ENCODE measurements at regions not wholly inside any gene's neighbourhood (a gene's known extent, or its start where the extent isn't known, plus 50 kb on each side); places are given as distances from the start of the nearest gene placed in this dataset.

DNA sequence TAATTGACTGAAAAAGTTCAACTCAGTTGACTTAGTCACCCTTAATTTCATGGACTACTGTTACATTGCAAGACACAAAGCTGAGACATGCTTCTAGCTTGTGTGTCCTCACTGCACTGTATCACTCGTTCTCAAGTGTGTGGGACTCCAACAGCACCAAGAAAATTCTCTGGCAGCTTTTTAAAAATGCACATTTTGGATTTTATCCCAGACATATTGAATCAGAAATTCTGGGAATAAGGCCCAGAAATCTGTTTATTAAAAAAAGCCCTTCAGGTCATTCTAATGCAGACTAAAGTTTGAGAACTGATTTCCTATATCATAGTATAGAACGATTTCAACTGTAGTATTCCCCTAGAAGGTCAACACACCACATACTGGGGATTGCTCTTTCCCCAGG lies 1485.3 kb downstream of the PCDH9 start:
- peaks cover 3% of the 10 kb centered on the region for H3K9me3 Mint-ChIP-seq (ENCODE audit: low read depth)
- no peaks in the 10 kb centered on the region for H3K27me3 Mint-ChIP-seq (ENCODE audit: low read depth)
- H3K4me1 Mint-ChIP-seq (ENCODE audit: low read depth), result peaks cover 7% of the 10 kb centered on the region
- peak overlapping the region; percentile 45 for H3K27ac Mint-ChIP-seq (ENCODE audit: unreplicated experiment)
- DNase-seq (ENCODE audit: low spot score), result no peak
- H3K4me3 Mint-ChIP-seq (ENCODE audit: unreplicated experiment), result no peak overlapping the region
- H3K36me3 Mint-ChIP-seq (ENCODE audit: low read depth), result no peaks in the 10 kb centered on the region
- TF ChIP-seq, protein P1, sequence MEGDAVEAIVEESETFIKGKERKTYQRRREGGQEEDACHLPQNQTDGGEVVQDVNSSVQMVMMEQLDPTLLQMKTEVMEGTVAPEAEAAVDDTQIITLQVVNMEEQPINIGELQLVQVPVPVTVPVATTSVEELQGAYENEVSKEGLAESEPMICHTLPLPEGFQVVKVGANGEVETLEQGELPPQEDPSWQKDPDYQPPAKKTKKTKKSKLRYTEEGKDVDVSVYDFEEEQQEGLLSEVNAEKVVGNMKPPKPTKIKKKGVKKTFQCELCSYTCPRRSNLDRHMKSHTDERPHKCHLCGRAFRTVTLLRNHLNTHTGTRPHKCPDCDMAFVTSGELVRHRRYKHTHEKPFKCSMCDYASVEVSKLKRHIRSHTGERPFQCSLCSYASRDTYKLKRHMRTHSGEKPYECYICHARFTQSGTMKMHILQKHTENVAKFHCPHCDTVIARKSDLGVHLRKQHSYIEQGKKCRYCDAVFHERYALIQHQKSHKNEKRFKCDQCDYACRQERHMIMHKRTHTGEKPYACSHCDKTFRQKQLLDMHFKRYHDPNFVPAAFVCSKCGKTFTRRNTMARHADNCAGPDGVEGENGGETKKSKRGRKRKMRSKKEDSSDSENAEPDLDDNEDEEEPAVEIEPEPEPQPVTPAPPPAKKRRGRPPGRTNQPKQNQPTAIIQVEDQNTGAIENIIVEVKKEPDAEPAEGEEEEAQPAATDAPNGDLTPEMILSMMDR (IDR thresholded peaks at IDR 0.05), result no peak

DNA sequence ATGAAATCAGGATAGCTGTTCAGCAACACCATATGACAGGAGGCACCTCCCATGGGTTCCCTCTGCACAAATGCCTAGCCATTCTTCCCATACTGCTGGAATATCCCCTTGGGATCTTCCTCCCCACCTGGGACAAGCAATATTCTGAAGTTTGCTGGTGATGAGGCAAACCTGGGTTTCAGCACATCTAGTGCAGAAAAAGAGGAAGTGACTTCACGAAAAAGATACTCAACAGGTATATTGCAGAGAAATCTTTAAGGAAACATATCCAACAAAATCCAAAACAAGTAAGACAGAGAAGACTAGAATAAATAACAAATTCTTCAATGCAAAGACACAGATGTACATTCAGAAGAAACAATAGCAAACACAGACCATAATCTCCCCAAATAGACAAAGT lies 1497.0 kb downstream of the PCDH9 start:
- H3K4me1 Mint-ChIP-seq (ENCODE audit: low read depth), result no peaks in the 10 kb centered on the region
- no peak overlapping the region for H3K4me3 Mint-ChIP-seq (ENCODE audit: unreplicated experiment)
- H3K27me3 Mint-ChIP-seq (ENCODE audit: low read depth), result no peaks in the 10 kb centered on the region
- H3K27ac Mint-ChIP-seq (ENCODE audit: unreplicated experiment), result no peak overlapping the region
- TF ChIP-seq, protein P1 (IDR thresholded peaks at IDR 0.05), result no peak
- H3K36me3 Mint-ChIP-seq (ENCODE audit: low read depth), result peaks cover 2% of the 10 kb centered on the region
- DNase-seq (ENCODE audit: low spot score), result no peak
- peaks cover 32% of the 10 kb centered on the region for H3K9me3 Mint-ChIP-seq (ENCODE audit: low read depth)

DNA sequence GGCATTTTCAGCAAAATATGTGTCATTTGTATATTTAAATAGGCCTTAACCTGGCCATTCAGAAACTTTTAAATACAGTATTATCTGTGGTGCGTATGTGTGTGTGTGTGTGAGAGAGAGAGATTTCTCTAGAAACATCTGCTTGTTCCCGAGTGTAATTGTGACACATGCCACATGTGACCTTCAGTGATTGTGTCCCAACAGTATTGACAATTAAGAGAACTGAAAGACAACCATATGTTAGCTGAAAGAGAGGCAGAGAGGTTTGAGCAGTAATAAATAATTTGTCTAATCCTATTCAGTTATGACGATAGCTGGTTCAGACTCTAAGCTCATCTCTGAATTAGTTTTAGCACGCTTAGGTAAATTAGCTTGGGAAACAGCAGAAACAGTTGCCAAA lies 1503.1 kb downstream of the PCDH9 start:
- Mint-ChIP-seq H3K36me3 (ENCODE audit: low read depth) (no peaks in the 10 kb centered on the region), H3K4me1 (ENCODE audit: low read depth) (peaks cover 15% of the 10 kb centered on the region)
- TF ChIP-seq, protein P1 (IDR thresholded peaks at IDR 0.05), result no peak

DNA sequence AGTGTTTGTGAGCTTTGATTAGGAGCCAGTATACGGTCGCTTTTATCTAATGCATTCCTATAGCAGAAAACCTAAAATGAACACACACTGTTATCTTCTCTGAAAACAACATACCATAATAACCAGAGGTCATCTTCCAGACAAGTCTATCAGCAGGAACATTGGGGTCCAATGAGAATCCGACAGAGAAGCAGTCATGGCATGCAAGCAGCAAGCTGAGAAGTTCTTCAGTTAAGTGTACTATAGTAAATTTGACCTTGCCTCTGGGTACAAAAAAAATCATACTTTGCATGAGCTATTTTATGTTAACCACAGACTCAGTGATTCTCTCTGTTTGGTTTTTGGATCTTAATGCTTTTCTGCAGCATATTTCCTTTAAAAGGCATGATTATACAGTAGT lies 1505.1 kb downstream of the PCDH9 start:
- Mint-ChIP-seq H3K9me3 (ENCODE audit: low read depth) (peaks cover 2% of the 10 kb centered on the region), H3K4me3 (ENCODE audit: unreplicated experiment) (no peak overlapping the region), H3K36me3 (ENCODE audit: low read depth) (no peaks in the 10 kb centered on the region), H3K27ac (ENCODE audit: unreplicated experiment) (peak overlapping the region; percentile 52), H3K27me3 (ENCODE audit: low read depth) (no peaks in the 10 kb centered on the region), H3K4me1 (ENCODE audit: low read depth) (peaks cover 15% of the 10 kb centered on the region)
- TF ChIP-seq, protein P1 (IDR thresholded peaks at IDR 0.05), result no peak
- no peak for DNase-seq (ENCODE audit: low spot score)

More for the DNA sequence above, 1503.1 kb downstream of the PCDH9 start:
- no peaks in the 10 kb centered on the region for H3K27me3 Mint-ChIP-seq (ENCODE audit: low read depth)
- no peak for DNase-seq (ENCODE audit: low spot score)
- no peak overlapping the region for H3K4me3 Mint-ChIP-seq (ENCODE audit: unreplicated experiment)
- H3K9me3 Mint-ChIP-seq (ENCODE audit: low read depth), result no peaks in the 10 kb centered on the region
- H3K27ac Mint-ChIP-seq (ENCODE audit: unreplicated experiment), result no peak overlapping the region

DNA sequence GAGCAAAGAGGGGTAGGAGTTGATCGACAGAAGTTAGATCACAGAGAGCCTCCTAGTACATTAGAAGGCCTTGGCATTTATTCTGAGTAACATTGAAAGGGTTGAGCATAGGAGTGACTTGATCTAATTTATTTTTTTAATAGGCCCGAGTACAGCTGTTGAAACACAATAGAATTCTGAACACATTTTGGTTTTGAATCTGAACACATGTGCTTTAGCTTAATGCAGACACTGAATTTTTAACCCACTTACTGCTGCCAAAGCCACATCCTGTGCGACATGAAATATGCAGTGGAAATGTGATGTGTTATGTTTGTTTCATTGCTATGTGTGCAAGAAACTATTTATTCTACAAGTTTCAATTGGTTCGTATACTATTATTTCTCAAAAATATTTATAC lies 1505.9 kb downstream of the PCDH9 start:
- TF ChIP-seq, protein P1 (IDR thresholded peaks at IDR 0.05), result no peak
- Mint-ChIP-seq H3K4me3 (ENCODE audit: unreplicated experiment) (no peak overlapping the region), H3K36me3 (ENCODE audit: low read depth) (no peaks in the 10 kb centered on the region), H3K27ac (ENCODE audit: unreplicated experiment) (peak overlapping the region; percentile 45), H3K27me3 (ENCODE audit: low read depth) (no peaks in the 10 kb centered on the region), H3K9me3 (ENCODE audit: low read depth) (peaks cover 3% of the 10 kb centered on the region), H3K4me1 (ENCODE audit: low read depth) (peaks cover 15% of the 10 kb centered on the region)
- no peak for DNase-seq (ENCODE audit: low spot score)
